ENCODE measurements at regions not wholly inside any gene's neighbourhood (a gene's known extent, or its start where the extent isn't known, plus 50 kb on each side); places are given as distances from the start of the nearest gene placed in this dataset.

GRCh38 chr21:43334214-43334958, 92.5 kb downstream of the SIK1 start:
- WGBS (ENCODE audit: insufficient coverage): 100% methylated on average over 9 of the region's 16 CpGs

GRCh38 chr21:43333298-43334062, 93.5 kb downstream of the SIK1 start:
- H3K4me1 ChIP-seq (ENCODE audit: control insufficient read depth, insufficient read depth, low read length): peaks cover 57% of the 10 kb centered on the region
- peaks cover 2% of the 10 kb centered on the region for H3K27me3 ChIP-seq (ENCODE audit: control insufficient read depth, insufficient read depth, low read length)
- no peak overlapping the region for H3K4me3 ChIP-seq (ENCODE audit: low read depth, low read length)
- H3K36me3 ChIP-seq (ENCODE audit: control insufficient read depth, insufficient read depth, low read length): peaks cover 2% of the 10 kb centered on the region
- peak in 2 of 6 donors; percentile 51 to 66 for DNase-seq (ENCODE audit: low read depth in 4 of 6, low spot score in 6 of 6)
- 25% methylated on average over 29 of the region's 35 CpGs for WGBS (ENCODE audit: insufficient coverage)
- peak overlapping the region; percentile 77 for H3K27ac ChIP-seq (ENCODE audit: low read depth, low read length)
- H3K9me3 ChIP-seq (ENCODE audit: control insufficient read depth, insufficient read depth, low read length): no peaks in the 10 kb centered on the region

More at GRCh38 chr21:43334214-43334958, 92.5 kb downstream of the SIK1 start:
- Histone ChIP-seq H3K4me1 (ENCODE audit: control insufficient read depth, insufficient read depth, low read length) (peaks cover 54% of the 10 kb centered on the region), H3K4me3 (ENCODE audit: low read depth, low read length) (no peak overlapping the region), H3K9me3 (ENCODE audit: control insufficient read depth, insufficient read depth, low read length) (no peaks in the 10 kb centered on the region), H3K36me3 (ENCODE audit: control insufficient read depth, insufficient read depth, low read length) (peaks cover 2% of the 10 kb centered on the region), H3K27ac (ENCODE audit: low read depth, low read length) (peak overlapping the region; percentile 77), H3K27me3 (ENCODE audit: control insufficient read depth, insufficient read depth, low read length) (peaks cover 2% of the 10 kb centered on the region)
- DNase-seq (ENCODE audit: low read depth in 4 of 6, low spot score in 6 of 6): no peak

GRCh38 chr21:43332861-43333297, 94.1 kb downstream of the SIK1 start:
- Histone ChIP-seq H3K4me3 (ENCODE audit: low read depth, low read length) (no peak overlapping the region), H3K27ac (ENCODE audit: low read depth, low read length) (peak overlapping the region; percentile 77)

GRCh38 chr21:43331962-43332828, 94.7 kb downstream of the SIK1 start:
- DNase-seq (ENCODE audit: low read depth in 4 of 6, low spot score in 6 of 6): peak in 4 of 6 donors; percentile 51 to 87 (median 63)

More at GRCh38 chr21:43332861-43333297, 94.1 kb downstream of the SIK1 start:
- Histone ChIP-seq H3K27me3 (ENCODE audit: control insufficient read depth, insufficient read depth, low read length) (peaks cover 2% of the 10 kb centered on the region), H3K4me1 (ENCODE audit: control insufficient read depth, insufficient read depth, low read length) (peaks cover 54% of the 10 kb centered on the region), H3K36me3 (ENCODE audit: control insufficient read depth, insufficient read depth, low read length) (peaks cover 2% of the 10 kb centered on the region), H3K9me3 (ENCODE audit: control insufficient read depth, insufficient read depth, low read length) (no peaks in the 10 kb centered on the region)
- 18% methylated on average over 11 of the region's 16 CpGs for WGBS (ENCODE audit: insufficient coverage)
- peak in 1 of 6 donors; percentile 38 for DNase-seq (ENCODE audit: low read depth in 4 of 6, low spot score in 6 of 6)

GRCh38 chr21:43331111-43331961, 95.6 kb downstream of the SIK1 start:
- Histone ChIP-seq H3K4me3 (ENCODE audit: low read depth, low read length) (no peak overlapping the region), H3K27ac (ENCODE audit: low read depth, low read length) (peak overlapping the region; percentile 40), H3K9me3 (ENCODE audit: control insufficient read depth, insufficient read depth, low read length) (no peaks in the 10 kb centered on the region), H3K36me3 (ENCODE audit: control insufficient read depth, insufficient read depth, low read length) (peaks cover 2% of the 10 kb centered on the region), H3K4me1 (ENCODE audit: control insufficient read depth, insufficient read depth, low read length) (peaks cover 54% of the 10 kb centered on the region), H3K27me3 (ENCODE audit: control insufficient read depth, insufficient read depth, low read length) (peaks cover 2% of the 10 kb centered on the region)
- no peak for DNase-seq (ENCODE audit: low read depth in 4 of 6, low spot score in 6 of 6)
- WGBS (ENCODE audit: insufficient coverage): 91% methylated on average over 16 of the region's 26 CpGs

More at GRCh38 chr21:43331962-43332828, 94.7 kb downstream of the SIK1 start:
- H3K27ac ChIP-seq (ENCODE audit: low read depth, low read length): peak overlapping the region; percentile 77
- no peaks in the 10 kb centered on the region for H3K9me3 ChIP-seq (ENCODE audit: control insufficient read depth, insufficient read depth, low read length)
- H3K4me1 ChIP-seq (ENCODE audit: control insufficient read depth, insufficient read depth, low read length): peaks cover 54% of the 10 kb centered on the region
- H3K27me3 ChIP-seq (ENCODE audit: control insufficient read depth, insufficient read depth, low read length): peaks cover 2% of the 10 kb centered on the region
- peaks cover 2% of the 10 kb centered on the region for H3K36me3 ChIP-seq (ENCODE audit: control insufficient read depth, insufficient read depth, low read length)
- 65% methylated on average over 9 of the region's 22 CpGs for WGBS (ENCODE audit: insufficient coverage)
- no peak overlapping the region for H3K4me3 ChIP-seq (ENCODE audit: low read depth, low read length)

GRCh38 chr21:43330306-43330881, 96.5 kb downstream of the SIK1 start:
- Histone ChIP-seq H3K27me3 (ENCODE audit: control insufficient read depth, insufficient read depth, low read length) (peaks cover 2% of the 10 kb centered on the region), H3K4me3 (ENCODE audit: low read depth, low read length) (no peak overlapping the region), H3K27ac (ENCODE audit: low read depth, low read length) (no peak overlapping the region), H3K9me3 (ENCODE audit: control insufficient read depth, insufficient read depth, low read length) (no peaks in the 10 kb centered on the region), H3K36me3 (ENCODE audit: control insufficient read depth, insufficient read depth, low read length) (peaks cover 2% of the 10 kb centered on the region), H3K4me1 (ENCODE audit: control insufficient read depth, insufficient read depth, low read length) (peaks cover 54% of the 10 kb centered on the region)
- 86% methylated on average over 13 of the region's 15 CpGs for WGBS (ENCODE audit: insufficient coverage)
- DNase-seq (ENCODE audit: low read depth in 4 of 6, low spot score in 6 of 6): no peak

- Histone ChIP-seq H3K9me3 (ENCODE audit: control insufficient read depth, insufficient read depth, low read length) (no peaks in the 10 kb centered on the region), H3K27me3 (ENCODE audit: control insufficient read depth, insufficient read depth, low read length) (peaks cover 2% of the 10 kb centered on the region), H3K4me1 (ENCODE audit: control insufficient read depth, insufficient read depth, low read length) (peaks cover 56% of the 10 kb centered on the region), H3K4me3 (ENCODE audit: low read depth, low read length) (no peak overlapping the region), H3K36me3 (ENCODE audit: control insufficient read depth, insufficient read depth, low read length) (no peaks in the 10 kb centered on the region), H3K27ac (ENCODE audit: low read depth, low read length) (no peak overlapping the region)
- DNase-seq (ENCODE audit: low read depth in 4 of 6, low spot score in 6 of 6): no peak
- WGBS (ENCODE audit: insufficient coverage): 77% methylated on average over 18 of the region's 18 CpGs
Measured at GRCh38 chr21:43329711-43330269, 97.1 kb downstream of the SIK1 start.

GRCh38 chr21:43328958-43329691, 97.8 kb downstream of the SIK1 start:
- peaks cover 2% of the 10 kb centered on the region for H3K27me3 ChIP-seq (ENCODE audit: control insufficient read depth, insufficient read depth, low read length)
- no peak overlapping the region for H3K4me3 ChIP-seq (ENCODE audit: low read depth, low read length)
- no peaks in the 10 kb centered on the region for H3K9me3 ChIP-seq (ENCODE audit: control insufficient read depth, insufficient read depth, low read length)
- no peaks in the 10 kb centered on the region for H3K36me3 ChIP-seq (ENCODE audit: control insufficient read depth, insufficient read depth, low read length)
- WGBS (ENCODE audit: insufficient coverage): 81% methylated on average over 22 of the region's 22 CpGs
- no peak for DNase-seq (ENCODE audit: low read depth in 4 of 6, low spot score in 6 of 6)
- peaks cover 58% of the 10 kb centered on the region for H3K4me1 ChIP-seq (ENCODE audit: control insufficient read depth, insufficient read depth, low read length)
- H3K27ac ChIP-seq (ENCODE audit: low read depth, low read length): no peak overlapping the region

Data from spinal cord (tissue), 9 donors.